NCI-H128 (cell line): ENCODE measurements at regions not wholly inside any gene's neighbourhood (a gene's known extent, or its start where the extent isn't known, plus 50 kb on each side); places are given as distances from the start of the nearest gene placed in this dataset.

Experiments used
- DNase-seq: peaks from one replicate; lab custom pipeline; 2025; ENCODE audit not compliant: unreplicated experiment; lab: John Stamatoyannopoulos, UW

GRCh38 chr4:123259676-123260646 is 136.6 kb upstream of the SPRY1 start:
- no peak for DNase-seq

- no peak for DNase-seq
Measured at GRCh38 chr4:123260653-123261052, 135.9 kb upstream of the SPRY1 start.

- DNase-seq, result no peak
Measured at GRCh38 chr4:123262080-123262479, 134.5 kb upstream of the SPRY1 start.

GRCh38 chr4:123265443-123265842 is 131.2 kb upstream of the SPRY1 start:
- no peak for DNase-seq

- no peak for DNase-seq
Measured at GRCh38 chr4:123266221-123266620, 130.4 kb upstream of the SPRY1 start.

- DNase-seq, result no peak
Measured at GRCh38 chr4:123278755-123279154, 117.8 kb upstream of the SPRY1 start.

- DNase-seq, result no peak
Measured at GRCh38 chr4:123283371-123283895, 113.2 kb upstream of the SPRY1 start.

- DNase-seq, result no peak
Measured at GRCh38 chr4:123284168-123284567, 112.4 kb upstream of the SPRY1 start.

- DNase-seq, result no peak
Measured at GRCh38 chr4:123286903-123287466, 109.6 kb upstream of the SPRY1 start.

- no peak for DNase-seq
Measured at GRCh38 chr4:123288309-123289025, 108.1 kb upstream of the SPRY1 start.

GRCh38 chr4:123291329-123291728 is 105.3 kb upstream of the SPRY1 start:
- DNase-seq, result no peak

- no peak for DNase-seq
Measured at GRCh38 chr4:123297836-123298235, 98.8 kb upstream of the SPRY1 start.

GRCh38 chr4:123298261-123298660 is 98.3 kb upstream of the SPRY1 start:
- DNase-seq, result no peak

- no peak for DNase-seq
Measured at GRCh38 chr4:123298801-123299200, 97.8 kb upstream of the SPRY1 start.

GRCh38 chr4:123299212-123299691 is 97.3 kb upstream of the SPRY1 start:
- DNase-seq, result no peak

GRCh38 chr4:123300222-123301039 is 96.2 kb upstream of the SPRY1 start:
- DNase-seq, result no peak

- no peak for DNase-seq
Measured at GRCh38 chr4:123301923-123302322, 94.7 kb upstream of the SPRY1 start.

- peak; percentile 65 for DNase-seq
Measured at GRCh38 chr4:123304151-123304964, 92.2 kb upstream of the SPRY1 start.

- DNase-seq, result no peak
Measured at GRCh38 chr4:123305736-123306135, 90.9 kb upstream of the SPRY1 start.

GRCh38 chr4:123306769-123307168 is 89.8 kb upstream of the SPRY1 start:
- DNase-seq, result no peak
